Caco-2 (cell line): ENCODE measurements at regions not wholly inside any gene's neighbourhood (a gene's known extent, or its start where the extent isn't known, plus 50 kb on each side); places are given as distances from the start of the nearest gene placed in this dataset.

ENCODE experiments used
- BruUV-seq: library from RNA; stranded (reverse); fragments of 400-500 nt; replicated peaks from 2 replicates; lab custom pipeline; 2021; lab: Mats Ljungman, UMichigan
- CTCF ChIA-PET: fragments of 300-600 bp; sonication (Branson Sonifier 250); formaldehyde crosslinking; loops from one replicate; lab custom pipeline; 2022; ENCODE audit warnings: antibody characterized with exemption; lab: Charles Lee
- POLR2A ChIA-PET: fragments of 300-600 bp; sonication (Branson Sonifier 250); formaldehyde crosslinking; loops from one replicate; lab custom pipeline; 2022; ENCODE audit warnings: antibody characterized with exemption; lab: Charles Lee
- DNase-seq, 2 experiments: peaks; one replicate each; pipeline versions ENCODE4 v3.0.0 to v3.0.0-alpha.2; 2020 to 2022
- H3K27me3 ChIP-seq: replicated peaks from 2 replicates; pipeline ENCODE4 v1.6.0; 2011; ENCODE audit warnings: low read length; ENCODE audit not compliant: control insufficient read depth, insufficient read depth
- H3K36me3 ChIP-seq: 2 replicates; pipeline ENCODE4 v1.5.1; 2011; ENCODE audit warnings: low read length; ENCODE audit not compliant: control insufficient read depth, insufficient read depth
- H3K4me1 ChIP-seq: fragments of 250-450 bp; sonication (Bioruptor Pico); 2 replicates; pipeline ENCODE4 v1.5.1; 2020; ENCODE audit warnings: mild to moderate bottlenecking
- H3K4me3 ChIP-seq: 2 replicates; pipeline ENCODE4 v1.5.1; 2011; ENCODE audit warnings: low read depth, mild to moderate bottlenecking, control low read depth, low read length
- H3K9me3 ChIP-seq: fragments of 250-450 bp; sonication (Bioruptor Pico); 2 replicates; pipeline ENCODE4 v1.5.1; 2020; ENCODE audit warnings: mild to moderate bottlenecking, moderate library complexity
- H3K27ac Mint-ChIP-seq: one replicate; pipeline ENCODE4 v1.8.0; 2022; ENCODE audit warnings: mixed read lengths; ENCODE audit not compliant: unreplicated experiment
- H3K27me3 Mint-ChIP-seq: one replicate; pipeline ENCODE4 v1.8.0; 2022; ENCODE audit warnings: mixed read lengths; ENCODE audit not compliant: insufficient read depth, unreplicated experiment
- H3K36me3 Mint-ChIP-seq: one replicate; pipeline ENCODE4 v1.8.0; 2022; ENCODE audit warnings: mild to moderate bottlenecking, mixed read lengths; ENCODE audit not compliant: insufficient read depth, unreplicated experiment
- H3K4me1 Mint-ChIP-seq: one replicate; pipeline ENCODE4 v1.8.0; 2022; ENCODE audit warnings: low read depth, mixed read lengths; ENCODE audit not compliant: unreplicated experiment
- H3K4me3 Mint-ChIP-seq: one replicate; pipeline ENCODE4 v1.8.0; 2022; ENCODE audit warnings: mild to moderate bottlenecking, moderate library complexity, mixed read lengths; ENCODE audit not compliant: unreplicated experiment
- H3K9me3 Mint-ChIP-seq: one replicate; pipeline ENCODE4 v1.8.0; 2022; ENCODE audit warnings: mixed read lengths; ENCODE audit not compliant: unreplicated experiment
- intact Hi-C: fragments of 100-400 bp; cut with micrococcal nuclease; formaldehyde crosslinking; loops from one replicate; pipeline ENCODE4 v1.10.0; 2022; ENCODE audit not compliant: unreplicated experiment
- TF ChIP-seq, protein P1 (sequence below), 2 experiments: fragments of 200-600 bp in 1 of 2; IDR thresholded peaks; 1 replicate in 1 of 2; 2 replicates in 1 of 2; pipeline versions ENCODE4 v1.5.1 to v1.8.0; 2011 to 2022; ENCODE audit warnings: antibody characterized with exemption in 1 of 2, control low read depth in 1 of 2, inconsistent platforms in 1 of 2, low read depth in 1 of 2, low read length in 1 of 2, mild to moderate bottlenecking in 1 of 2, moderate library complexity in 1 of 2; ENCODE audit not compliant: insufficient read depth in 1 of 2, severe bottlenecking in 1 of 2, unreplicated experiment in 1 of 2

DNA sequence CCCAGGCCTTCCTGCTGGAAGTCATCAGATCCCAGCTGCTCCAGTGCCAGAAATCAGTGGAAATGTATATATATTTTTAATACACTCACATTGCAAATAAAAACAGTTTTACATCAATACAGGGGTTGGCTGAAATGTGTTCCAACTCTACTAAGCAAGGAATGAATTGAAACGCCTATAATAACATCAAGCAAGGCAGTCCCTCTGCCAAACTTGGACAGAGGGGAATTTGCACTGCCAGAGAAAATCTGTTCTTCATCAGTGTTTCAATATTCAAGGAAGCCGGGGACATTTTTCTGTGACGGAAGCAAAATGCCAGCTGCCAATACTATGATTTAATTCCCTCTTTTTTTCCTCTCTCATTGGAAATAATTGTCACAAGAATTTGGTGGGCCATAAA is 335.3 kb downstream of the TNS1 start:
- DNase-seq = no peak
- Histone ChIP-seq H3K4me3 (no peak overlapping the region), H3K4me1 (no peaks in the 10 kb centered on the region), H3K36me3 (no peaks in the 10 kb centered on the region), H3K27me3 (no peaks in the 10 kb centered on the region), H3K9me3 (no peaks in the 10 kb centered on the region)
- POLR2A ChIA-PET = no interaction called here
- Mint-ChIP-seq H3K4me3 (no peak overlapping the region), H3K9me3 (peaks cover 19% of the 10 kb centered on the region), H3K4me1 (peaks cover 5% of the 10 kb centered on the region), H3K27me3 (peaks cover 9% of the 10 kb centered on the region), H3K27ac (no peak overlapping the region), H3K36me3 (no peaks in the 10 kb centered on the region)
- TF ChIP-seq, protein P1, sequence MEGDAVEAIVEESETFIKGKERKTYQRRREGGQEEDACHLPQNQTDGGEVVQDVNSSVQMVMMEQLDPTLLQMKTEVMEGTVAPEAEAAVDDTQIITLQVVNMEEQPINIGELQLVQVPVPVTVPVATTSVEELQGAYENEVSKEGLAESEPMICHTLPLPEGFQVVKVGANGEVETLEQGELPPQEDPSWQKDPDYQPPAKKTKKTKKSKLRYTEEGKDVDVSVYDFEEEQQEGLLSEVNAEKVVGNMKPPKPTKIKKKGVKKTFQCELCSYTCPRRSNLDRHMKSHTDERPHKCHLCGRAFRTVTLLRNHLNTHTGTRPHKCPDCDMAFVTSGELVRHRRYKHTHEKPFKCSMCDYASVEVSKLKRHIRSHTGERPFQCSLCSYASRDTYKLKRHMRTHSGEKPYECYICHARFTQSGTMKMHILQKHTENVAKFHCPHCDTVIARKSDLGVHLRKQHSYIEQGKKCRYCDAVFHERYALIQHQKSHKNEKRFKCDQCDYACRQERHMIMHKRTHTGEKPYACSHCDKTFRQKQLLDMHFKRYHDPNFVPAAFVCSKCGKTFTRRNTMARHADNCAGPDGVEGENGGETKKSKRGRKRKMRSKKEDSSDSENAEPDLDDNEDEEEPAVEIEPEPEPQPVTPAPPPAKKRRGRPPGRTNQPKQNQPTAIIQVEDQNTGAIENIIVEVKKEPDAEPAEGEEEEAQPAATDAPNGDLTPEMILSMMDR (IDR thresholded peaks at IDR 0.05; ENCODE audit: insufficient read depth in 1 of 2, low read depth in 1 of 2, low read length in 1 of 2, severe bottlenecking in 1 of 2, unreplicated experiment in 1 of 2) = no peak
- CTCF ChIA-PET = no interaction called here
- BruUV-seq = no TSS peak
- intact Hi-C loops = no loop called here

DNA sequence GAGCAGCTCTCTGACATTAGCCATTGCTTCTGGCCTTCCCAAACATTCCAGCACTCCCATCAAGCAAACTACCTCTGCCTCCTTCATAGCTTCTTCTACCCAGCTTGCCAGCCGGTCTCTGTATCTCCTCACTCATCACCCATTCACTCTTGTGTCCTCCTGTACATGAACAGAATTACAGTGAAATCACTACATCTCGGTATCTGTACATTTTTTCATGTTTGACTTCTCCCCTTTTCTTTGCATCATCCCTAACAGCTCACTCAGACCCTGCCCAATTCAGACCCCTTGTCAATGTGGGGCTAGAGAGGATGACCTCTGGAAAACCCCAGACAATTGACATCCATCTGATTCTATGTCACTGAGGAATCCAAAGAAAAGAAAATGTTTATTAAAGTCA is 335.8 kb downstream of the TNS1 start:
- H3K4me3 ChIP-seq = no peak overlapping the region
- no peaks in the 10 kb centered on the region for H3K4me1 ChIP-seq
- no peaks in the 10 kb centered on the region for H3K27me3 ChIP-seq
- CTCF ChIA-PET = no interaction called here
- TF ChIP-seq, protein P1 (IDR thresholded peaks at IDR 0.05; ENCODE audit: insufficient read depth in 1 of 2, low read depth in 1 of 2, low read length in 1 of 2, severe bottlenecking in 1 of 2, unreplicated experiment in 1 of 2) = no peak
- intact Hi-C loops = no loop called here
- H3K9me3 ChIP-seq = no peaks in the 10 kb centered on the region
- no peak for DNase-seq
- H3K36me3 Mint-ChIP-seq = no peaks in the 10 kb centered on the region
- BruUV-seq = no TSS peak
- H3K36me3 ChIP-seq = no peaks in the 10 kb centered on the region
- peaks cover 5% of the 10 kb centered on the region for H3K4me1 Mint-ChIP-seq
- no peak overlapping the region for H3K4me3 Mint-ChIP-seq
- no peak overlapping the region for H3K27ac Mint-ChIP-seq
- H3K9me3 Mint-ChIP-seq = peaks cover 19% of the 10 kb centered on the region
- POLR2A ChIA-PET = no interaction called here
- peaks cover 9% of the 10 kb centered on the region for H3K27me3 Mint-ChIP-seq

DNA sequence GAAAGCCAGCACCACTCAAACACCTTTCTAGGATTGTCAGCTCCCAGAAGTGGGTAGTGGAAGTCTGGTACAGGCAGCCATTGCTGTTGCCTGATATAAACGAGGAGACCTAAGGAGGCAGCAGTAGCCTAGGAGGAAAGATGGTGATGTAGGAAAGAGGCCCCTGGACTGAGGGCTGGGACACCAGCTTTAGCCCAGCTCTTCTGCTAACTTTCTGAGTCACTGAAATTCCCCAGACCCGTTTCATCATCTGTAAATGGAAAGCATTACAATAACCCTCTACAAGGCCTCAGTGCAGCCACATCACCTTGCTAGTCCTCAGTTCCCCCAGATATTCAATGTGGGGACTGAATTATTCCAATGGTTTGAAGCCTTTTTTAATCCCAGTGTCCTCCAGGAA is 336.5 kb downstream of the TNS1 start:
- H3K36me3 ChIP-seq = no peaks in the 10 kb centered on the region
- no peak overlapping the region for H3K4me3 ChIP-seq
- TF ChIP-seq, protein P1 (IDR thresholded peaks at IDR 0.05; ENCODE audit: insufficient read depth in 1 of 2, low read depth in 1 of 2, low read length in 1 of 2, severe bottlenecking in 1 of 2, unreplicated experiment in 1 of 2) = no peak
- peaks cover 5% of the 10 kb centered on the region for H3K4me1 Mint-ChIP-seq
- no peak overlapping the region for H3K27ac Mint-ChIP-seq
- ChIA-PET POLR2A (no interaction called here), CTCF (no interaction called here)
- no peaks in the 10 kb centered on the region for H3K4me1 ChIP-seq
- no peak for DNase-seq
- H3K27me3 ChIP-seq = no peaks in the 10 kb centered on the region
- peaks cover 9% of the 10 kb centered on the region for H3K27me3 Mint-ChIP-seq
- H3K4me3 Mint-ChIP-seq = no peak overlapping the region
- no peaks in the 10 kb centered on the region for H3K36me3 Mint-ChIP-seq
- no TSS peak for BruUV-seq
- no peaks in the 10 kb centered on the region for H3K9me3 ChIP-seq
- intact Hi-C loops = no loop called here
- H3K9me3 Mint-ChIP-seq = peaks cover 19% of the 10 kb centered on the region
